Fibroblast of lung (primary cell): ENCODE measurements at regions not wholly inside any gene's neighbourhood (a gene's known extent, or its start where the extent isn't known, plus 50 kb on each side); places are given as distances from the start of the nearest gene placed in this dataset.

Experiments
- EZH2 ChIP-seq: IDR thresholded peaks from 2 replicates; pipeline ENCODE4 v1.5.1; 2012; ENCODE audit warnings: low read length, control low read depth, mild to moderate bottlenecking; ENCODE audit errors: missing control alignments
- TF ChIP-seq, protein P1 (sequence below), 2 donors: IDR thresholded peaks in 1 of 2; conservative IDR thresholded peaks in 1 of 2; 1 replicate in 1 of 2; 2 replicates in 1 of 2; pipeline ENCODE4 v1.5.1; 2011 to 2012; ENCODE audit warnings: low read length in 2 of 2, control low read depth in 1 of 2, inconsistent platforms in 1 of 2, low read depth in 1 of 2, mild to moderate bottlenecking in 1 of 2

DNA sequence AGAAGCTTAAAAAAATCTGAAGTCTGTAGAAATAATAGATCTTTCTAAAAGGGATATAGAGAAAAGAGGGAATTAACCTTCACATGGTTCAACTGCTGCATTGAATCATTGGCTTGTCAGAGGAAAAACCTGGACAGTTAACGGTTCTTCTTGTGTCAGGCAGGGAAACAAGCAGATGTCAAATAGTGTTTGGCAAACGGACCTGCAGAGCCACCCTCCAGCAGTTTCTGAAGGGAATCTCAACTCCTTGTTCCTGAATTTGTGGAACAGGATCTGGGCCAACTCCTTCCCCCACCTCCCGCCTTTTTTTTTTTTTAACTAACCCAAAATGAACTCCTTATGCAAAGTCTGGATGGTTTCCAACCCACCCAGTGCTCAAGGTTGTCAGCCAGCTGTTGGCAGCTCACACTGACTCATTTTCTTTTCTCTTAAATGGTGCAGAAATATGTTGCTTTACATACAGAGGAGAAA is 187.3 kb downstream of the CAND1 start:
- TF ChIP-seq EZH2: no peak
- TF ChIP-seq, protein P1, sequence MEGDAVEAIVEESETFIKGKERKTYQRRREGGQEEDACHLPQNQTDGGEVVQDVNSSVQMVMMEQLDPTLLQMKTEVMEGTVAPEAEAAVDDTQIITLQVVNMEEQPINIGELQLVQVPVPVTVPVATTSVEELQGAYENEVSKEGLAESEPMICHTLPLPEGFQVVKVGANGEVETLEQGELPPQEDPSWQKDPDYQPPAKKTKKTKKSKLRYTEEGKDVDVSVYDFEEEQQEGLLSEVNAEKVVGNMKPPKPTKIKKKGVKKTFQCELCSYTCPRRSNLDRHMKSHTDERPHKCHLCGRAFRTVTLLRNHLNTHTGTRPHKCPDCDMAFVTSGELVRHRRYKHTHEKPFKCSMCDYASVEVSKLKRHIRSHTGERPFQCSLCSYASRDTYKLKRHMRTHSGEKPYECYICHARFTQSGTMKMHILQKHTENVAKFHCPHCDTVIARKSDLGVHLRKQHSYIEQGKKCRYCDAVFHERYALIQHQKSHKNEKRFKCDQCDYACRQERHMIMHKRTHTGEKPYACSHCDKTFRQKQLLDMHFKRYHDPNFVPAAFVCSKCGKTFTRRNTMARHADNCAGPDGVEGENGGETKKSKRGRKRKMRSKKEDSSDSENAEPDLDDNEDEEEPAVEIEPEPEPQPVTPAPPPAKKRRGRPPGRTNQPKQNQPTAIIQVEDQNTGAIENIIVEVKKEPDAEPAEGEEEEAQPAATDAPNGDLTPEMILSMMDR (conservative IDR thresholded peaks at IDR 0.05 in 1 of 2, IDR thresholded peaks at IDR 0.05 in 1 of 2; ENCODE audit: low read depth in 1 of 2, low read length in 2 of 2): no peak
